C1 segment of cervical spinal cord (tissue), 14 donors: ENCODE measurements at regions not wholly inside any gene's neighbourhood (a gene's known extent, or its start where the extent isn't known, plus 50 kb on each side); places are given as distances from the start of the nearest gene placed in this dataset.
A peak's percentile ranks its signal among the peaks of the same experiment; 100 is the strongest.

Experiments
- DNase-seq, 14 donors: peaks; one replicate each; lab custom pipeline; 2025; lab: John Stamatoyannopoulos, UW

DNA sequence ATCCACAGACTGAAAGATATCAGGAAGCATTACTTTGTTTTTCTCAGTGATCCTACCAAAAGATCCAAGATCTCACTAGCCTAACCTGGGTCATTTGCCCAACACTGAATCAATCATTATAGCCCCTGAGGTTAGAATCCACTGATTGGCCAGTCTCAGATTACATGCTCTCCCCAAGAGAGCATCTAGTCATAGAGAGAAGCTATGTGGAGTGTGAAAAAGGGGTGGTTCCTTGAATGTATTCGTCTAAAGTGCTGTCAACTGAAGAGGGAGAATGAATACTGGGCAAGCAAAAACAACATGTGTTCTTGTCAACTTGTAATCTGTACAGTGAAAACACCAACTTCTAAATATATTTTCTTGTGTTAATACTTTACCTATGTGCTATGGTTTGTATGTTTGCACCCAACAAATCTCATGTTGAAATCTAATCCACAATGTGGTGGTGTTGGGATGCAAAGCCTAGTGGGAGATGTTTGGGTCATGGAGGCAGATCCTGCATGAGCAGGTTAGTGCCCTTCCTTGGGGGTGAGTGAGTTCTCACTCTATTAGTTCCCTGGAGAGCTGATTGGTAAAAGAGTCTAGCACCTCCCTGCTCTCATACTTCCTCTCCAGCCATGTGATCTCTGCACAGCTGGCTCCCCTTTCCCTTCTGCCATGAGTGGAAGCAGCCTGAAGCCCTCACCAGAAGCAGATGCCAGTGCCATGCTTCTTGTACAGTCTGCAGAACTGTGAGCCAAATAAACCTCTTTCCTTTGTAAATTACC is 60.3 kb upstream of the PJA2 start:
- no peak for DNase-seq

DNA sequence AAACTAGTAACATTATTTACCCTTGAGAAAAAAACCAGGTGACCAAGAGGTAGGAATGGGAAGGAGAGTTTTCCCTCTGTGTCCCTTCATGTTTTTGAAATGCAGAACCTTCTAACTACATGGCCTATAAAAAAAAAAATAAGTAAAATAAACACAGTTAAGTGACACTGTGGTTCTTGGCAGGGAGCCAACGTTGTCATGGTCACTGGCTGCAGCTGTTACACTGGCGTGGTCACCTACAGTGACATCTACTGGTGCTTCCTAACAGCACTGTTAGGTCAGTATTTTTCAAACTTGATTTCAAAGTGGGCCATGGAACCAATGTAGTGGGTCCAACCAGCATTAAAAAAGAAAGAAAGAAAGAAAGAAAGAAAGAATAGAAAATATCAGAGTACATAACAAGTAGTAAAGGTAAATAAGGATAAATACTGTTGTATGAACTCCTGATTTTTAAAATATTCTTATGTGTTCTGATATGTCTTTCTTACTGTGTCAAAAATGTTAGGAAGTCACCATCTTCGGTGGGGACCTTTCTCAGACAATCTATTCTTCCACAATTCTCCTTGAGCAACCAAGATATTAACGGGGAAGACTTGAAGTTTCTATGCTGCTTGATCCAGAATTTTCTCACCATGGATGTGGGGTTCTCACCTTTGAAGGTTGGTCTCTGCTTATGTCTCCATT is 59.1 kb upstream of the PJA2 start:
- DNase-seq: peak in 12 of 14 donors; percentile 7 to 84 (median 63)

DNA sequence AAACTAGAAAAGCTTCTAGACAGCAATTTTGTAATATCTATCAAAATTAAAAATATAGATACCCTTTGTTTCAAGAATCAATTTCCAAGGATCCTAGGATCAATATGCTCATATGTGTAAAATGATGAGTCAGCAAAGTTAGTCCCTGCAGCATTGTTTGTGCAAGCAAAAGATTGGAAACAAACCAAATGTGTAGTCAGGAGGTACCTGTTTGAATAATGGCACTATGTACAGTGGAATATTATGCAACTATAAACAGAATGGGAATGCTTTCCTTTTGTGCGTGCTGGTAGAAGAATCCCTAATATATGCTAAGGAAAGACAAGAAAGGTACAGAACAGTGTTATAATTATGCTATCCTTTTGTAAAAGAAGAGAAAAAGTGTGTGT is 58.5 kb upstream of the PJA2 start:
- DNase-seq: no peak

DNA sequence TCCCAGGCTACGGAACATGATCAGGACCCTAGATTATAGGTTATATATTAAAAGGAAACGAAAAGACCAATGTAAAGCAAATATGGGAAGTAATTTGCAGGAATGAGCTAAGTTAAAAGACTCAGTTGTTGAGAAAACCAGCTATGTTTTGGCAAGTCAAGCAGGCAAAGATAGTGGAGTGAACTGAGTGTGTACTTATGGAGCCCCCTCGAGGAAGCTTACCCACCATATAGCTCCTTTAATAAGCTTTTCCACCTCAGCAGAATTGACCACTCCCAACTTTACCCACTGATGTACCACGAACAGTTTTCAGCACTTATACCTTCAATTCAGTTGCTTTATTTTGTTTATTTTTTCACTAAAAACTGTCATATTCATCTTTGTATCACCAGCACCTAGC is 57.3 kb upstream of the PJA2 start:
- DNase-seq: no peak
